Activated B cell treated with CpG ODN at 0.5 μM for 24 hours (primary cell): ENCODE measurements at regions not wholly inside any gene's neighbourhood (a gene's known extent, or its start where the extent isn't known, plus 50 kb on each side); places are given as distances from the start of the nearest gene placed in this dataset.

Experiments used
- ATAC-seq: fragments of 200-7000 bp; cut with Tn5 transposase; one replicate; pipeline ENCODE4 v1.10.0; 2021; ENCODE audit warnings: low read depth, mild to moderate bottlenecking, moderate library complexity
- CTCF ChIA-PET: fragments of 350-600 bp; sonication (Branson Sonifier 250); formaldehyde crosslinking; loops from one replicate; lab custom pipeline; 2021; ENCODE audit warnings: antibody characterized with exemption; lab: Charles Lee
- POLR2A ChIA-PET: fragments of 350-600 bp; sonication (Branson Sonifier 250); formaldehyde crosslinking; loops from one replicate; lab custom pipeline; 2021; ENCODE audit warnings: antibody characterized with exemption; lab: Charles Lee
- DNase-seq: peaks from one replicate; pipeline ENCODE4 v3.0.0; 2022
- H3K27ac Mint-ChIP-seq: one replicate; pipeline ENCODE4 v1.8.0; 2020; ENCODE audit warnings: mixed read lengths
- H3K27me3 Mint-ChIP-seq: one replicate; pipeline ENCODE4 v1.8.0; 2021; ENCODE audit warnings: mixed read lengths
- H3K36me3 Mint-ChIP-seq: one replicate; pipeline ENCODE4 v1.8.0; 2021; ENCODE audit warnings: low read depth, mixed read lengths
- H3K4me1 Mint-ChIP-seq: one replicate; pipeline ENCODE4 v1.8.0; 2021; ENCODE audit warnings: mixed read lengths
- H3K4me3 Mint-ChIP-seq: one replicate; pipeline ENCODE4 v1.8.0; 2020; ENCODE audit warnings: mild to moderate bottlenecking, mixed read lengths
- H3K9me3 Mint-ChIP-seq: one replicate; pipeline ENCODE4 v1.8.0; 2020; ENCODE audit warnings: mixed read lengths
- intact Hi-C: fragments of 100-400 bp; cut with micrococcal nuclease; formaldehyde crosslinking; loops from one replicate; pipeline ENCODE4 v1.15.1; 2024
- TF ChIP-seq, protein P1 (sequence below): fragments of 200-600 bp; IDR thresholded peaks from one replicate; pipeline ENCODE4 v1.8.0; 2022; ENCODE audit warnings: antibody characterized with exemption, mild to moderate bottlenecking

DNA sequence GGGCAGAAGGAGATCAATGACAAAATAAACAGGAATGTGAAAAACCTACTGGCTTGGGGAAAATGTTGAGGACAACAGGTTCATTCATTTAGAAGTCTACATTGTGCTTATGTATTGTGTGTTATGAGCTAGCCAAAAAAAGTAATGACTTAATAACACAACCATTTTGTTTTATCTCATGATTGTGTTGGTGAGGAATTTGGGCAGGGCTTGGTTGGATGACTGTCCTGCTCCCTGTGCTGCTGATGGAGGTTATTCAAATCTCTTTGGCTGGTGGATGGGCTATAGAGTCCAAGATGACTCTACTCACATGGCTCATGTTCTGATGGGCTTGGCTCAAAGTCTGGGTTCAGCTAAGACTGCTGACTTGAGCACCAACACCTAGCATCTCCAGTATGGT lies 116.3 kb downstream of the HS3ST1 start:
- TF ChIP-seq, protein P1, sequence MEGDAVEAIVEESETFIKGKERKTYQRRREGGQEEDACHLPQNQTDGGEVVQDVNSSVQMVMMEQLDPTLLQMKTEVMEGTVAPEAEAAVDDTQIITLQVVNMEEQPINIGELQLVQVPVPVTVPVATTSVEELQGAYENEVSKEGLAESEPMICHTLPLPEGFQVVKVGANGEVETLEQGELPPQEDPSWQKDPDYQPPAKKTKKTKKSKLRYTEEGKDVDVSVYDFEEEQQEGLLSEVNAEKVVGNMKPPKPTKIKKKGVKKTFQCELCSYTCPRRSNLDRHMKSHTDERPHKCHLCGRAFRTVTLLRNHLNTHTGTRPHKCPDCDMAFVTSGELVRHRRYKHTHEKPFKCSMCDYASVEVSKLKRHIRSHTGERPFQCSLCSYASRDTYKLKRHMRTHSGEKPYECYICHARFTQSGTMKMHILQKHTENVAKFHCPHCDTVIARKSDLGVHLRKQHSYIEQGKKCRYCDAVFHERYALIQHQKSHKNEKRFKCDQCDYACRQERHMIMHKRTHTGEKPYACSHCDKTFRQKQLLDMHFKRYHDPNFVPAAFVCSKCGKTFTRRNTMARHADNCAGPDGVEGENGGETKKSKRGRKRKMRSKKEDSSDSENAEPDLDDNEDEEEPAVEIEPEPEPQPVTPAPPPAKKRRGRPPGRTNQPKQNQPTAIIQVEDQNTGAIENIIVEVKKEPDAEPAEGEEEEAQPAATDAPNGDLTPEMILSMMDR, result no peak
- intact Hi-C loops, result no loop called here
- Mint-ChIP-seq H3K27ac (no peak overlapping the region), H3K4me3 (no peak overlapping the region), H3K4me1 (no peaks in the 10 kb centered on the region), H3K36me3 (no peaks in the 10 kb centered on the region), H3K27me3 (no peaks in the 10 kb centered on the region), H3K9me3 (peaks cover 12% of the 10 kb centered on the region)
- no peak for DNase-seq
- ATAC-seq, result no peak
- ChIA-PET CTCF (no interaction called here), POLR2A (no interaction called here)

DNA sequence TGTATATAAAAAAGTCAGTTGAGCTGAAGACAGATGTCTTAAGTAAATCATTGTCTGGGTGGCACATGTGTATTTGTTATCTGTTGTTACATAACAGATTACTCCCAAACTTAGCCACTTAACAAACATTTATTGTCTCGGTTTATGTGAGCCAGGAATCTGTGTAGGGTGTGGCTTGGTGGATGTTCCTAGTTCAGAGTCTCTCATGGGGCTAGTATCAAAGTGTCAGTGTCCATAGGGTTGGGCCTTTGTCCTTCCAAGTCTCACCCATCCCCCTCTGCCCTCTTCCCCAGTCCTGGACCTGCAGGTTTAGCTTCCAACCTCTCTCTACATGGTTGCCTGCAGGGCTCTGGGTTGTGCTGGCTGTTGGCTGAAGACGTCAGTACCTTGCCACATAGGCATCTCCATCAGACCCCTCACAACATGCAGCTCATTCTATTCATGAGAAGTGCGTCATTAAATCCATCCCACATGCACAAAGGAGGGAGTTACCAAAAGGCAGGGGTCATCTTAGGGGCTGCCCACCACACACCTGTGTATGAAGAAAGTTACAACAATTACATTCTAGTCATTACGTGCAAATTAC lies 127.5 kb downstream of the HS3ST1 start:
- no peak for DNase-seq
- Mint-ChIP-seq H3K36me3 (no peaks in the 10 kb centered on the region), H3K9me3 (no peaks in the 10 kb centered on the region), H3K4me3 (no peak overlapping the region), H3K4me1 (peaks cover 10% of the 10 kb centered on the region), H3K27ac (no peak overlapping the region), H3K27me3 (peaks cover 2% of the 10 kb centered on the region)
- CTCF ChIA-PET, result no interaction called here
- intact Hi-C loops, result no loop called here
- no peak for ATAC-seq
- POLR2A ChIA-PET, result no interaction called here
- TF ChIP-seq, protein P1, result no peak

- TF ChIP-seq, protein P1, result no peak
- peaks cover 19% of the 10 kb centered on the region for H3K4me1 Mint-ChIP-seq
- H3K27ac Mint-ChIP-seq, result no peak overlapping the region
- DNase-seq (no peak), ATAC-seq (no peak)
- CTCF ChIA-PET, result no interaction called here
- H3K36me3 Mint-ChIP-seq, result no peaks in the 10 kb centered on the region
- H3K27me3 Mint-ChIP-seq, result peaks cover 2% of the 10 kb centered on the region
- intact Hi-C loops, result no loop called here
- no peaks in the 10 kb centered on the region for H3K9me3 Mint-ChIP-seq
- POLR2A ChIA-PET, result no interaction called here
- no peak overlapping the region for H3K4me3 Mint-ChIP-seq
These were observed 128.9 kb downstream of the HS3ST1 start for GRCh38 chr4:11299836-11300235.

- CTCF ChIA-PET, result no interaction called here
- no peak for ATAC-seq
- no peak overlapping the region for H3K27ac Mint-ChIP-seq
These were observed 129.7 kb downstream of the HS3ST1 start for GRCh38 chr4:11299016-11299415.

GRCh38 chr4:11298451-11298850 lies 130.2 kb downstream of the HS3ST1 start:
- Mint-ChIP-seq H3K27ac (no peak overlapping the region), H3K36me3 (no peaks in the 10 kb centered on the region), H3K9me3 (no peaks in the 10 kb centered on the region), H3K4me1 (peaks cover 19% of the 10 kb centered on the region), H3K27me3 (peaks cover under 1% of the 10 kb centered on the region), H3K4me3 (no peak overlapping the region)
- intact Hi-C loops, result no loop called here
- TF ChIP-seq, protein P1, result no peak
- ChIA-PET CTCF (no interaction called here), POLR2A (no interaction called here)
- DNase-seq, result no peak
- ATAC-seq, result no peak

More at GRCh38 chr4:11299016-11299415, 129.7 kb downstream of the HS3ST1 start:
- H3K4me1 Mint-ChIP-seq, result peaks cover 19% of the 10 kb centered on the region
- TF ChIP-seq, protein P1, result no peak
- POLR2A ChIA-PET, result no interaction called here
- H3K4me3 Mint-ChIP-seq, result no peak overlapping the region
- DNase-seq, result no peak
- no peaks in the 10 kb centered on the region for H3K36me3 Mint-ChIP-seq
- no peaks in the 10 kb centered on the region for H3K9me3 Mint-ChIP-seq
- peaks cover 2% of the 10 kb centered on the region for H3K27me3 Mint-ChIP-seq
- intact Hi-C loops, result no loop called here
